Sigmoid colon (tissue), 6 donors: ENCODE measurements at regions not wholly inside any gene's neighbourhood (a gene's known extent, or its start where the extent isn't known, plus 50 kb on each side); places are given as distances from the start of the nearest gene placed in this dataset.

Experiments used
- DNase-seq: peaks from one replicate; pipeline ENCODE4 v3.0.0-alpha.2; 2019
- H3K27ac ChIP-seq, 4 donors: fragments of 200-600 bp; sonication (generic); one replicate each; pipeline ENCODE4 v1.5.1; 2016 to 2019; ENCODE audit warnings: mild to moderate bottlenecking in 1 of 4
- H3K27me3 ChIP-seq, 3 donors: fragments of 200-600 bp; sonication (generic); one replicate each; pipeline ENCODE4 v1.5.1; 2019; ENCODE audit warnings: mild to moderate bottlenecking in 1 of 3
- H3K36me3 ChIP-seq, 4 donors: fragments of 200-600 bp; sonication (generic); one replicate each; pipeline ENCODE4 v1.5.1; 2016 to 2019
- H3K4me1 ChIP-seq, 4 donors: fragments of 200-600 bp; sonication (generic); one replicate each; pipeline ENCODE4 v1.5.1; 2017 to 2019
- H3K4me3 ChIP-seq, 4 donors: fragments of 200-600 bp; sonication (generic); one replicate each; pipeline ENCODE4 v1.5.1; 2017 to 2019; ENCODE audit warnings: mild to moderate bottlenecking in 2 of 4, moderate library complexity in 1 of 4
- H3K9me3 ChIP-seq, 4 donors: fragments of 200-600 bp in 3 of 4; sonication (generic) in 3 of 4; one replicate each; pipeline versions ENCODE4 v1.5.1 to v1.6.1; 2013 to 2019
- EP300 ChIP-seq, 4 donors: sonication (generic); formaldehyde crosslinking; IDR thresholded peaks; one replicate each; pipeline ENCODE4 v1.6.1; 2017; ENCODE audit warnings: antibody characterized with exemption in 4 of 4
- POLR2A ChIP-seq, 2 donors: fragments of 450-650 bp; IDR thresholded peaks; one replicate each; pipeline ENCODE4 v1.6.1; 2016; ENCODE audit warnings: antibody characterized with exemption in 2 of 2, mild to moderate bottlenecking in 2 of 2, moderate library complexity in 2 of 2
- POLR2AphosphoS5 ChIP-seq, 4 donors: sonication (generic); formaldehyde crosslinking; IDR thresholded peaks; one replicate each; pipeline ENCODE4 v1.6.1; 2017; ENCODE audit warnings: antibody characterized with exemption in 4 of 4
- WGBS, 2 donors: extraction: QIAGEN DNeasy Blood & Tissue Kit; methylation state at CpG; one replicate each; pipeline ENCODE4 v1.1.7; 2013; 5-methylcytosine and 5-hydroxymethylcytosine counted together
- intact Hi-C: fragments of 100-400 bp; cut with DNase I; formaldehyde crosslinking; loops from one replicate; pipeline ENCODE4 v1.15.1; 2023
- TF ChIP-seq, protein P1 (sequence below), 4 experiments: fragments of 450-650 bp in 3 of 4; fragments of 200-600 bp in 1 of 4; IDR thresholded peaks; one replicate each; pipeline ENCODE4 v1.5.1; 2016 to 2019; ENCODE audit warnings: antibody characterized with exemption in 4 of 4, mild to moderate bottlenecking in 3 of 4, moderate library complexity in 2 of 4
- donor health status: healthy with polysubstance abuse.
- donor health status: healthy.

DNA sequence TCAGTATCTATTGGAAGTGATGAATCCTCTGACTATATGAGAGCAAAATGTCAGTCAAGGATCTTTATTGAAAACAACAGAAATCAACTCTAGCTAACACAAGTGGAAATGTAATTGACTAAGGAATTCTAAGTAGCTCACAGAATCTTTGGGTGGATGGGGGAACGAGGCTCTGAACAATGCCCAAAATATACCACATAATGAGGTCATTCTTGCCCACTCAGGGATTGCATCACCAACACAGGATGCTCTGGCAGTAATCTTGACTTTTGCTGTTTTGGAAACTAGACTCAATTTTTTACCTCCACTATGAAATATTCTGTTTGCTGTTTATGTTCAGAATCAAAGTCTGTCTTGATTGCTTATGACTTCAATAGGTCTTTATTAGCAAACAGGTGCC lies 127.4 kb upstream of the UNC5C start:
- WGBS, 2 donors, result 49 to 64% methylated on average over 1 of the region's 1 CpG
- no peak for DNase-seq
- Histone ChIP-seq H3K27ac (no peak overlapping the region), H3K4me1 (no peaks in the 10 kb centered on the region), H3K9me3 (no peaks in the 10 kb centered on the region), H3K36me3 (no peaks in the 10 kb centered on the region), H3K27me3 (no peaks in the 10 kb centered on the region), H3K4me3 (no peak overlapping the region)
- TF ChIP-seq POLR2AphosphoS5 (IDR thresholded peaks at IDR 0.05) (no peak), EP300 (IDR thresholded peaks at IDR 0.05) (no peak), POLR2A (IDR thresholded peaks at IDR 0.05) (no peak)
- TF ChIP-seq, protein P1, sequence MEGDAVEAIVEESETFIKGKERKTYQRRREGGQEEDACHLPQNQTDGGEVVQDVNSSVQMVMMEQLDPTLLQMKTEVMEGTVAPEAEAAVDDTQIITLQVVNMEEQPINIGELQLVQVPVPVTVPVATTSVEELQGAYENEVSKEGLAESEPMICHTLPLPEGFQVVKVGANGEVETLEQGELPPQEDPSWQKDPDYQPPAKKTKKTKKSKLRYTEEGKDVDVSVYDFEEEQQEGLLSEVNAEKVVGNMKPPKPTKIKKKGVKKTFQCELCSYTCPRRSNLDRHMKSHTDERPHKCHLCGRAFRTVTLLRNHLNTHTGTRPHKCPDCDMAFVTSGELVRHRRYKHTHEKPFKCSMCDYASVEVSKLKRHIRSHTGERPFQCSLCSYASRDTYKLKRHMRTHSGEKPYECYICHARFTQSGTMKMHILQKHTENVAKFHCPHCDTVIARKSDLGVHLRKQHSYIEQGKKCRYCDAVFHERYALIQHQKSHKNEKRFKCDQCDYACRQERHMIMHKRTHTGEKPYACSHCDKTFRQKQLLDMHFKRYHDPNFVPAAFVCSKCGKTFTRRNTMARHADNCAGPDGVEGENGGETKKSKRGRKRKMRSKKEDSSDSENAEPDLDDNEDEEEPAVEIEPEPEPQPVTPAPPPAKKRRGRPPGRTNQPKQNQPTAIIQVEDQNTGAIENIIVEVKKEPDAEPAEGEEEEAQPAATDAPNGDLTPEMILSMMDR (IDR thresholded peaks at IDR 0.05), result no peak
- intact Hi-C loops, result no loop called here

DNA sequence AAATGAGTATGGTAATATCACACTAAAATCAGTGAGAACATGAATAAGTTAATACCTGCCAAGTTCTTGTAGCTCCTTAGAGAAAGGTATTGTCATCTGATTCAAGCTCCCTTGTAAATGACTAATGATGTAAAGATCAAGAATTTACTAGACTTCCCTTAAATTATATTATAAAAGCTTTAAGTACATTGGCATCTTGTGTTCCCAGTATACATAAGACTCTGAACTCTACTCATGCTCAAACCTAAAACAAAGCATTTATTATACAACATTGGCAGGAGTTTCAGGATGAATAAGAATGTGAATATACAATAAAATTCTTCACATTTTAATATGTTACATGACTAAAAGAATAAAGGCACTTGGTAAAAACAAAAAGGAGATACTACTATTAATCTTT lies 126.8 kb upstream of the UNC5C start:
- TF ChIP-seq, protein P1 (IDR thresholded peaks at IDR 0.05), result no peak
- TF ChIP-seq POLR2A (IDR thresholded peaks at IDR 0.05), result no peak
- Histone ChIP-seq H3K4me1 (no peaks in the 10 kb centered on the region), H3K27me3 (no peaks in the 10 kb centered on the region), H3K9me3 (no peaks in the 10 kb centered on the region), H3K27ac (no peak overlapping the region), H3K36me3 (no peaks in the 10 kb centered on the region), H3K4me3 (no peak overlapping the region)
- no peak for DNase-seq
- intact Hi-C loops, result no loop called here

DNA sequence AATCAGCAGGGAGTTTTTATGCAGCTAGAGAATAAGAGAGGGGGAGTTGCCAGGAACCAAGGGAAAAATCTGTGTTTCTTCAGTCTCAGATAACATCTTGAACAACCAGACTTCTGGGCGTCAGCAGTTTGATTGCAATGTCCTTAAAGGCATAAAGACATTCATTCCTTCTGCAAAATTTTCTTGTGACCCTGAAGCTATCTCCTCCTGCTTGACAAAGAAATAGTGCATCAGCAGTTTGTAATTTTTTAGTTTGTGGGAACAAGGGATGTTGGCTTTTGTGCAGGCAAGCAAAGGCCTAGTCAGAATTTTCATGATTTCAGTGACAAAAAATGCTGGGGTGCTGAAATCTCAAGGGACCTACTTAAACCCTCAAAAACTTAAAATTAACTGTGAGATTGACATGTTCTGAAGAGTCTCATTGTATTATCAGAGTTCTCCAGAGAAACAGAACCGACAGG lies 125.8 kb upstream of the UNC5C start:
- H3K9me3 ChIP-seq, result no peaks in the 10 kb centered on the region
- no peak for DNase-seq
- H3K27ac ChIP-seq, result no peak overlapping the region
- H3K27me3 ChIP-seq, result no peaks in the 10 kb centered on the region
- WGBS, 2 donors, result 80 to 83% methylated on average over 2 of the region's 2 CpGs
- H3K4me1 ChIP-seq, result no peaks in the 10 kb centered on the region
- intact Hi-C loops, result no loop called here
- TF ChIP-seq POLR2AphosphoS5 (IDR thresholded peaks at IDR 0.05) (no peak), EP300 (IDR thresholded peaks at IDR 0.05) (no peak), POLR2A (IDR thresholded peaks at IDR 0.05) (no peak)
- TF ChIP-seq, protein P1 (IDR thresholded peaks at IDR 0.05), result no peak
- H3K36me3 ChIP-seq, result no peaks in the 10 kb centered on the region
- H3K4me3 ChIP-seq, result no peak overlapping the region

- WGBS, 2 donors, result 85 to 86% methylated on average over 1 of the region's 1 CpG
- intact Hi-C loops, result no loop called here
- no peak overlapping the region for H3K27ac ChIP-seq
- no peaks in the 10 kb centered on the region for H3K36me3 ChIP-seq
- TF ChIP-seq EP300 (IDR thresholded peaks at IDR 0.05), result no peak
- TF ChIP-seq, protein P1 (IDR thresholded peaks at IDR 0.05), result no peak
- no peak for TF ChIP-seq POLR2A (IDR thresholded peaks at IDR 0.05)
- TF ChIP-seq POLR2AphosphoS5 (IDR thresholded peaks at IDR 0.05), result no peak
- no peak for DNase-seq
- no peaks in the 10 kb centered on the region for H3K9me3 ChIP-seq
- no peak overlapping the region for H3K4me3 ChIP-seq
- H3K27me3 ChIP-seq, result no peaks in the 10 kb centered on the region
- H3K4me1 ChIP-seq, result no peaks in the 10 kb centered on the region
Observed at GRCh38 chr4:95672811-95673210, 124.0 kb upstream of the UNC5C start.

DNA sequence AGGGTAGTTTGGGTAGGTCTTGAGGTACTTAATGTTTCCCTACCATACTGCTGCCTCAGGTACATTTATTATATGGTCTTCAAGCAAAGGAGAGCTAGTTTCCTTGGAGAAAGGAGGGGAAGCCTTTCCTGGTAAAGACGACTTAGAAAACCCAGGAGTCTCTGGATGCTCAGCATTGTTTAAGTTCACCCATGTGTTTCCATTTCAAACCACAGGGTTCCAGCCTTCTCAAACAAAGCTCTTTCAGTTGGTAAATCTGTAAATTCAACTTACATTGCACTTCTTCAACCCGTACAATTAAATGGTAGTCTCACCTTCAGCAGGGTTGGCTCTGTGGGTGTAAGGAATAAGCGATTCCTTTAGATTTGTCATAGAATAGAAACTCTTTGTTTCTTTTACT lies 111.9 kb upstream of the UNC5C start:
- H3K27me3 ChIP-seq, result no peaks in the 10 kb centered on the region
- H3K4me1 ChIP-seq, result no peaks in the 10 kb centered on the region
- intact Hi-C loops, result no loop called here
- H3K9me3 ChIP-seq, result no peaks in the 10 kb centered on the region
- 69 to 80% methylated on average over 3 of the region's 3 CpGs for WGBS, 2 donors
- DNase-seq, result no peak
- H3K36me3 ChIP-seq, result no peaks in the 10 kb centered on the region
- H3K27ac ChIP-seq, result no peak overlapping the region
- TF ChIP-seq, protein P1 (IDR thresholded peaks at IDR 0.05), result no peak
- no peak for TF ChIP-seq EP300 (IDR thresholded peaks at IDR 0.05)
- no peak for TF ChIP-seq POLR2A (IDR thresholded peaks at IDR 0.05)
- TF ChIP-seq POLR2AphosphoS5 (IDR thresholded peaks at IDR 0.05), result no peak
- no peak overlapping the region for H3K4me3 ChIP-seq
